Gastroesophageal sphincter (tissue), 4 donors: ENCODE measurements at regions not wholly inside any gene's neighbourhood (a gene's known extent, or its start where the extent isn't known, plus 50 kb on each side); places are given as distances from the start of the nearest gene placed in this dataset.
"Not testable (repeated sequence)": the region's sequence is repeated elsewhere in the genome, so short reads cannot be mapped to it uniquely, and the experiment has no call there.

Experiments used
- ATAC-seq: fragments of 150-250 bp; one replicate; pipeline ENCODE4 v1.9.1; 2016; ENCODE audit warnings: mild to moderate bottlenecking, moderate library complexity
- H3K27ac ChIP-seq, 4 donors: fragments of 200-600 bp; sonication (generic) in 3 of 4; 1 replicate in 3 of 4; 2 replicates in 1 of 4; pipeline ENCODE4 v1.5.1; 2016 to 2019
- H3K27me3 ChIP-seq: fragments of 200-600 bp; sonication (generic); one replicate; pipeline ENCODE4 v1.5.1; 2019
- H3K36me3 ChIP-seq, 2 donors: fragments of 200-600 bp; sonication (generic); one replicate each; pipeline ENCODE4 v1.5.1; 2019; ENCODE audit warnings: control low read depth in 1 of 2
- H3K4me1 ChIP-seq, 3 donors: fragments of 200-600 bp; sonication (generic); 1 replicate in 2 of 3; 2 replicates in 1 of 3; pipeline ENCODE4 v1.5.1; 2016 to 2019; ENCODE audit warnings: control low read depth in 2 of 3
- H3K4me3 ChIP-seq, 2 donors: fragments of 200-600 bp; sonication (generic); one replicate each; pipeline ENCODE4 v1.5.1; 2019; ENCODE audit warnings: mild to moderate bottlenecking in 1 of 2, moderate library complexity in 1 of 2
- H3K9me3 ChIP-seq, 3 donors: fragments of 200-600 bp; sonication (generic); one replicate each; pipeline ENCODE4 v1.5.1; 2017 to 2019; ENCODE audit warnings: control low read depth in 2 of 3
- CTCF ChIP-seq, 4 experiments: fragments of 200-600 bp in 2 of 4; fragments of 450-650 bp in 2 of 4; sonication (generic) in 1 of 4; IDR thresholded peaks; one replicate each; pipeline ENCODE4 v1.5.1; 2017 to 2019; ENCODE audit warnings: antibody characterized with exemption in 4 of 4, mild to moderate bottlenecking in 2 of 4, moderate library complexity in 2 of 4
- EP300 ChIP-seq: sonication (generic); formaldehyde crosslinking; IDR thresholded peaks from one replicate; pipeline ENCODE4 v1.6.1; 2017; ENCODE audit warnings: antibody characterized with exemption, mild to moderate bottlenecking
- POLR2A ChIP-seq, 2 donors: fragments of 450-650 bp; IDR thresholded peaks; one replicate each; pipeline ENCODE4 v1.6.1; 2017; ENCODE audit warnings: antibody characterized with exemption in 2 of 2, mild to moderate bottlenecking in 2 of 2, moderate library complexity in 1 of 2
- POLR2AphosphoS5 ChIP-seq: sonication (generic); formaldehyde crosslinking; IDR thresholded peaks from one replicate; pipeline ENCODE4 v1.6.1; 2017; ENCODE audit warnings: antibody characterized with exemption
- WGBS, 2 donors: methylation state at CpG; one replicate each; pipeline ENCODE4 v1.1.5; 2018; ENCODE audit warnings: low coverage in 1 of 2; 5-methylcytosine and 5-hydroxymethylcytosine counted together

GRCh38 chr1:60695716-60696171, 386.6 kb upstream of the NFIA start:
- ATAC-seq = no peak
- no peaks in the 10 kb centered on the region for H3K27me3 ChIP-seq
- H3K27ac ChIP-seq = no peak overlapping the region
- TF ChIP-seq EP300 (no peak), POLR2AphosphoS5 (no peak), CTCF (IDR thresholded peaks at IDR 0.05) (no peak), POLR2A (IDR thresholded peaks at IDR 0.05) (no peak)
- no peak overlapping the region for H3K4me3 ChIP-seq
- 88 to 90% methylated on average over 3 to 4 of the region's 6 CpGs for WGBS, 2 donors
- H3K9me3 ChIP-seq = peaks cover 0 to 13% (median 0%) of the 10 kb centered on the region in 3 donors
- no peaks in the 10 kb centered on the region for H3K4me1 ChIP-seq
- no peaks in the 10 kb centered on the region for H3K36me3 ChIP-seq

GRCh38 chr1:60694980-60695379, 387.4 kb upstream of the NFIA start:
- WGBS, 2 donors = 69 to 93% methylated on average over 3 of the region's 4 CpGs
- TF ChIP-seq EP300 = no peak
- no peak for TF ChIP-seq CTCF (IDR thresholded peaks at IDR 0.05)
- no peak for TF ChIP-seq POLR2A (IDR thresholded peaks at IDR 0.05)
- no peak for TF ChIP-seq POLR2AphosphoS5
- no peak overlapping the region for H3K27ac ChIP-seq
- H3K36me3 ChIP-seq = no peaks in the 10 kb centered on the region
- peaks cover 0 to 13% (median 0%) of the 10 kb centered on the region in 3 donors for H3K9me3 ChIP-seq
- H3K27me3 ChIP-seq = no peaks in the 10 kb centered on the region
- no peak for ATAC-seq
- H3K4me3 ChIP-seq = no peak overlapping the region
- no peaks in the 10 kb centered on the region for H3K4me1 ChIP-seq

GRCh38 chr1:60692031-60692430, 390.3 kb upstream of the NFIA start:
- Histone ChIP-seq H3K4me3 (no peak overlapping the region), H3K27ac (no peak overlapping the region), H3K36me3 (no peaks in the 10 kb centered on the region), H3K27me3 (no peaks in the 10 kb centered on the region), H3K9me3 (peaks cover 0 to 25% (median 0%) of the 10 kb centered on the region in 3 donors), H3K4me1 (no peaks in the 10 kb centered on the region)
- no peak for ATAC-seq
- no peak for TF ChIP-seq POLR2A (IDR thresholded peaks at IDR 0.05)
- no peak for TF ChIP-seq EP300
- no peak for TF ChIP-seq POLR2AphosphoS5
- no peak for TF ChIP-seq CTCF (IDR thresholded peaks at IDR 0.05)

GRCh38 chr1:60688221-60688620, 394.1 kb upstream of the NFIA start:
- not testable (repeated sequence) for H3K27me3 ChIP-seq, H3K4me1 ChIP-seq, H3K36me3 ChIP-seq, H3K27ac ChIP-seq, ATAC-seq, H3K4me3 ChIP-seq
- WGBS, 2 donors = 69 to 92% methylated on average over 2 of the region's 2 CpGs
- H3K9me3 ChIP-seq = peaks cover 0 to 20% (median 0%) of the 10 kb centered on the region in 3 donors

- TF ChIP-seq EP300 (no peak), CTCF (IDR thresholded peaks at IDR 0.05) (no peak), POLR2A (IDR thresholded peaks at IDR 0.05) (no peak), POLR2AphosphoS5 (no peak)
- ATAC-seq = no peak
- Histone ChIP-seq H3K36me3 (no peaks in the 10 kb centered on the region), H3K27ac (no peak overlapping the region), H3K4me1 (no peaks in the 10 kb centered on the region), H3K4me3 (no peak overlapping the region), H3K9me3 (no peaks in the 10 kb centered on the region), H3K27me3 (no peaks in the 10 kb centered on the region)
- WGBS, 2 donors = 72 to 75% methylated on average over 1 to 2 of the region's 2 CpGs
These were observed 401.1 kb upstream of the NFIA start for GRCh38 chr1:60681095-60681860.
